Choroid plexus epithelial cell (primary cell): ENCODE measurements at regions not wholly inside any gene's neighbourhood (a gene's known extent, or its start where the extent isn't known, plus 50 kb on each side); places are given as distances from the start of the nearest gene placed in this dataset.
A peak's percentile ranks its signal among the peaks of the same experiment; 100 is the strongest.
"Not testable (repeated sequence)": the region's sequence is repeated elsewhere in the genome, so short reads cannot be mapped to it uniquely, and the experiment has no call there.

ENCODE experiments used
- DNase-seq: peaks from one replicate; pipeline ENCODE4 v3.0.0-alpha.2; 2010; ENCODE audit warnings: low read depth
- H3K4me3 ChIP-seq: 2 replicates; pipeline ENCODE4 v1.5.1; 2011; ENCODE audit warnings: low read depth, mild to moderate bottlenecking, control low read depth, low read length, moderate library complexity
- CTCF ChIP-seq: conservative IDR thresholded peaks from 2 replicates; pipeline ENCODE4 v1.5.1; 2011; ENCODE audit warnings: low read depth, mild to moderate bottlenecking, control low read depth, inconsistent platforms, low read length, moderate library complexity

DNA sequence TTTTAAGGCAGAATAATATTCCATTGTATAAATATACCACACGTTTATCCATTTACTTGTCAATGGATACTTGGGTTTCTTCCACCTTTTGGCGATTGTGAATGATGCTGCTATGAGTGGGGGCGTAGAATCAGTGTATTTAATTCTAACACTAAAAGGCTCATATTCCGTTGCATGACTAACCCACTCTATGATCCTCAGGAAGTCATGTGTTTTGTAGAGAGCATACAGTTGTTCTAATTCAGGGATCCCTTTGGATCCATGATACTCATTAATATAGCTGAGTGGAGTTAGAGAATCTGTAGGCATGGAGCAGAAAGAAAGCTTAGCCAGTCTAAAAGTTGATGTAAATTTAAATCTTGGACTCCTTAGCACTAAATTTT, 74.2 kb upstream of the TMEM170B start:
- no peak overlapping the region for H3K4me3 ChIP-seq
- DNase-seq, result no peak
- TF ChIP-seq CTCF, result no peak

GRCh38 chr6:11462742-11463397, 74.7 kb upstream of the TMEM170B start:
- TF ChIP-seq CTCF, result no peak
- DNase-seq, result peak; percentile 47
- H3K4me3 ChIP-seq, result no peak overlapping the region

GRCh38 chr6:11460837-11461661, 76.5 kb upstream of the TMEM170B start:
- H3K4me3 ChIP-seq, result no peak overlapping the region
- DNase-seq, result no peak
- no peak for TF ChIP-seq CTCF

GRCh38 chr6:11460001-11460668, 77.4 kb upstream of the TMEM170B start:
- peak; percentile 44 for DNase-seq
- no peak overlapping the region for H3K4me3 ChIP-seq
- TF ChIP-seq CTCF, result peak; percentile 33

DNA sequence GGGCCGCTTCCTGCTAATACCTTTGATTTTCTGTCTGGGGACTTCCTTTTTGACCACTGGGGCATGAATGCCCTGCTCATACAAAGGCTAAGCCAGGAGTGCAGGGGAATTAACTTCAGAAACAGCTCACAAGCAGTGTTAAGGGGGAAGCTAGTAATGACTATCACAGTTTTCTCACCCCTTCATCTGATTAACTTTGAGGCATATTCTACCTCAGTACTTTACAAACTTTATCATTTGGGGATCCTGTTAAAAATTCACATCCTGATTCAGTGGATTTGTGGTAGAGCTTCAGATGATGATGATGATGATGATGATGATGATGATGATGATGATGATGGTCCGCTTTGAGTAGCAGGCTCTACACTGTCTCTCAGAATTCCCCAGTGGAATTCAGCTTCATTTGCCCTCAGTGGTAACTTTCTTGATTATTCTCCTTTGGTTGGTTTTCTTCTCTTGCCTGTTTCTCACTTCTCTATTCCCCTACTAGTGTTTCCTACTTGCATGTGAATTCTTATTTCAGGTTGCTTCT, 78.4 kb upstream of the TMEM170B start:
- DNase-seq, result no peak
- no peak overlapping the region for H3K4me3 ChIP-seq
- no peak for TF ChIP-seq CTCF

DNA sequence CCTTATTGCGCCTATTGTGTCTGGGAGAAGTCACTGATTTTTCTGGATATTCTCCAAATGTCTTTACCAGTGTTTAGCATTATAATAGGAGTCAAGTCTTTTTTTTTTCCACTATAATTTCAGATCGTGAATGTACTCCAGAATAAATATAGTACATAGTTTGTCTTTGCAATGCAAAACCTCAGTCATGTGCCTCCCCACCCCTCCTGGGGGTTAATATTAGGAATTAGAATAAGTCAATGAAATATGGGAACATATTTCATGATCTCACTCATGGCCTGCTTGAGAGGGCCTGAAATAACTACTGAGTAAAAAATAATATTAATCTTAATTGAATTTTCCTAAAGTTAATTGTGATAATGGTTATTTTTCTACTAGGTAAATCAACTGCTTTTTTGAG, 79.0 kb upstream of the TMEM170B start:
- TF ChIP-seq CTCF, result no peak
- no peak for DNase-seq
- H3K4me3 ChIP-seq, result no peak overlapping the region

- not testable (repeated sequence) for H3K4me3 ChIP-seq, DNase-seq
These were observed 80.1 kb upstream of the TMEM170B start for GRCh38 chr6:11457422-11457821.

GRCh38 chr6:11452106-11452505, 85.4 kb upstream of the TMEM170B start:
- not testable (repeated sequence) for DNase-seq, H3K4me3 ChIP-seq
